Left lobe of liver (tissue), 2 donors: ENCODE measurements at regions not wholly inside any gene's neighbourhood (a gene's known extent, or its start where the extent isn't known, plus 50 kb on each side); places are given as distances from the start of the nearest gene placed in this dataset.
A peak's percentile ranks its signal among the peaks of the same experiment; 100 is the strongest.
"Not testable (repeated sequence)": the region's sequence is repeated elsewhere in the genome, so short reads cannot be mapped to it uniquely, and the experiment has no call there.

ENCODE experiments used
- ATAC-seq: fragments of 200-7000 bp; cut with Tn5 transposase; one replicate; pipeline ENCODE4 v1.9.1; 2020; ENCODE audit warnings: mild to moderate bottlenecking, moderate library complexity
- DNase-seq: peaks from one replicate; pipeline ENCODE4 v3.0.0-alpha.2; 2020; ENCODE audit warnings: low spot score
- donor health status: DM: no; HTN: no; CAD: no; lungs with moderate emphysema.
- donor health status: DM: no; HTN: yes; CAD: no.

GRCh38 chr3:34411596-34411995, 613.2 kb downstream of the PDCD6IP start:
- DNase-seq = no peak
- no peak for ATAC-seq

- DNase-seq = no peak
- ATAC-seq = no peak
These were observed 621.4 kb downstream of the PDCD6IP start for GRCh38 chr3:34419801-34420200.

GRCh38 chr3:34421762-34422161, 623.3 kb downstream of the PDCD6IP start:
- no peak for DNase-seq
- ATAC-seq = no peak

- no peak for DNase-seq
- ATAC-seq = no peak
These were observed 641.4 kb downstream of the PDCD6IP start for GRCh38 chr3:34439796-34440195.

- no peak for ATAC-seq
- DNase-seq = no peak
These were observed 645.7 kb downstream of the PDCD6IP start for GRCh38 chr3:34444137-34444536.

GRCh38 chr3:34449305-34449704, 650.9 kb downstream of the PDCD6IP start:
- DNase-seq (no peak), ATAC-seq (no peak)

- ATAC-seq = no peak
- DNase-seq = no peak
These were observed 665.0 kb downstream of the PDCD6IP start for GRCh38 chr3:34463414-34463813.

GRCh38 chr3:34464646-34465045, 666.2 kb downstream of the PDCD6IP start:
- no peak for DNase-seq
- ATAC-seq = no peak

GRCh38 chr3:34475851-34476250, 677.4 kb downstream of the PDCD6IP start:
- ATAC-seq = no peak
- DNase-seq = no peak

GRCh38 chr3:34483311-34483887, 685.0 kb downstream of the PDCD6IP start:
- ATAC-seq (peak; percentile 57), DNase-seq (no peak)

- no peak for DNase-seq
- ATAC-seq = no peak
These were observed 705.9 kb downstream of the PDCD6IP start for GRCh38 chr3:34504366-34504765.

- DNase-seq = no peak
- ATAC-seq = no peak
These were observed 706.3 kb downstream of the PDCD6IP start for GRCh38 chr3:34504775-34505174.

- no peak for ATAC-seq
- DNase-seq = no peak
These were observed 710.3 kb downstream of the PDCD6IP start for GRCh38 chr3:34508732-34509131.

GRCh38 chr3:34511891-34512290, 713.5 kb downstream of the PDCD6IP start:
- ATAC-seq (no peak), DNase-seq (no peak)

- DNase-seq, ATAC-seq: not testable (repeated sequence)
These were observed 720.6 kb downstream of the PDCD6IP start for GRCh38 chr3:34519008-34519407.

- DNase-seq (no peak), ATAC-seq (no peak)
These were observed 732.7 kb downstream of the PDCD6IP start for GRCh38 chr3:34531156-34531555.

- DNase-seq (no peak), ATAC-seq (no peak)
These were observed 735.0 kb downstream of the PDCD6IP start for GRCh38 chr3:34533451-34533850.

GRCh38 chr3:34534013-34534412, 735.6 kb downstream of the PDCD6IP start:
- ATAC-seq (no peak), DNase-seq (no peak)

- DNase-seq (no peak), ATAC-seq (no peak)
These were observed 745.7 kb downstream of the PDCD6IP start for GRCh38 chr3:34544136-34544535.

- no peak for ATAC-seq
- no peak for DNase-seq
These were observed 749.0 kb downstream of the PDCD6IP start for GRCh38 chr3:34547297-34547920.

GRCh38 chr3:34567266-34567665, 768.8 kb downstream of the PDCD6IP start:
- DNase-seq (no peak), ATAC-seq (no peak)

- DNase-seq (no peak), ATAC-seq (no peak)
These were observed 770.3 kb downstream of the PDCD6IP start for GRCh38 chr3:34568766-34569165.

GRCh38 chr3:34569437-34569836, 771.0 kb downstream of the PDCD6IP start:
- DNase-seq = no peak
- no peak for ATAC-seq
